HCEC 1CT (cell line): ENCODE measurements at regions not wholly inside any gene's neighbourhood (a gene's known extent, or its start where the extent isn't known, plus 50 kb on each side); places are given as distances from the start of the nearest gene placed in this dataset.
A peak's percentile ranks its signal among the peaks of the same experiment; 100 is the strongest.

Experiments
- DNase-seq: peaks from one replicate; pipeline ENCODE4 v3.0.0-alpha.2; 2017

- DNase-seq = no peak
These were observed 237.4 kb upstream of the PIK3R1 start for GRCh38 chr5:67978171-67978570.

- no peak for DNase-seq
These were observed 238.5 kb upstream of the PIK3R1 start for GRCh38 chr5:67976891-67977601.

- no peak for DNase-seq
These were observed 239.4 kb upstream of the PIK3R1 start for GRCh38 chr5:67976181-67976580.

GRCh38 chr5:67974471-67974870 is 241.1 kb upstream of the PIK3R1 start:
- no peak for DNase-seq

GRCh38 chr5:67974054-67974453 is 241.5 kb upstream of the PIK3R1 start:
- DNase-seq = no peak

GRCh38 chr5:67971971-67972821 is 243.4 kb upstream of the PIK3R1 start:
- no peak for DNase-seq

GRCh38 chr5:67971223-67971830 is 244.2 kb upstream of the PIK3R1 start:
- DNase-seq = peak; percentile 69

GRCh38 chr5:67969631-67970030 is 245.9 kb upstream of the PIK3R1 start:
- no peak for DNase-seq

- no peak for DNase-seq
These were observed 246.4 kb upstream of the PIK3R1 start for GRCh38 chr5:67969176-67969575.

- DNase-seq = no peak
These were observed 248.8 kb upstream of the PIK3R1 start for GRCh38 chr5:67966712-67967111.

- no peak for DNase-seq
These were observed 250.9 kb upstream of the PIK3R1 start for GRCh38 chr5:67964619-67965018.

- no peak for DNase-seq
These were observed 251.6 kb upstream of the PIK3R1 start for GRCh38 chr5:67963789-67964519.

GRCh38 chr5:67960939-67961338 is 254.6 kb upstream of the PIK3R1 start:
- no peak for DNase-seq

GRCh38 chr5:67957374-67957773 is 258.2 kb upstream of the PIK3R1 start:
- no peak for DNase-seq

GRCh38 chr5:67954351-67954750 is 261.2 kb upstream of the PIK3R1 start:
- DNase-seq = no peak

GRCh38 chr5:67942421-67942820 is 273.1 kb upstream of the PIK3R1 start:
- DNase-seq = no peak

- peak; percentile 42 for DNase-seq
These were observed 273.7 kb upstream of the PIK3R1 start for GRCh38 chr5:67941614-67942401.

- DNase-seq = no peak
These were observed 279.5 kb upstream of the PIK3R1 start for GRCh38 chr5:67935908-67936566.

- no peak for DNase-seq
These were observed 280.6 kb upstream of the PIK3R1 start for GRCh38 chr5:67934976-67935375.

- no peak for DNase-seq
These were observed 290.0 kb upstream of the PIK3R1 start for GRCh38 chr5:67925511-67925910.

- no peak for DNase-seq
These were observed 294.5 kb upstream of the PIK3R1 start for GRCh38 chr5:67921004-67921601.
